Lower leg skin (tissue), 3 donors: ENCODE measurements at regions not wholly inside any gene's neighbourhood (a gene's known extent, or its start where the extent isn't known, plus 50 kb on each side); places are given as distances from the start of the nearest gene placed in this dataset.

Source experiments
- POLR2A ChIP-seq, 2 donors: fragments of 450-650 bp; IDR thresholded peaks; one replicate each; pipeline ENCODE4 v1.6.1; 2016 to 2017; ENCODE audit warnings: antibody characterized with exemption in 2 of 2, mild to moderate bottlenecking in 1 of 2, moderate library complexity in 1 of 2
- TF ChIP-seq, protein P1 (sequence below), 3 donors: fragments of 450-650 bp; IDR thresholded peaks; one replicate each; pipeline ENCODE4 v1.5.1; 2016; ENCODE audit warnings: antibody characterized with exemption in 3 of 3, mild to moderate bottlenecking in 3 of 3, moderate library complexity in 2 of 3

DNA sequence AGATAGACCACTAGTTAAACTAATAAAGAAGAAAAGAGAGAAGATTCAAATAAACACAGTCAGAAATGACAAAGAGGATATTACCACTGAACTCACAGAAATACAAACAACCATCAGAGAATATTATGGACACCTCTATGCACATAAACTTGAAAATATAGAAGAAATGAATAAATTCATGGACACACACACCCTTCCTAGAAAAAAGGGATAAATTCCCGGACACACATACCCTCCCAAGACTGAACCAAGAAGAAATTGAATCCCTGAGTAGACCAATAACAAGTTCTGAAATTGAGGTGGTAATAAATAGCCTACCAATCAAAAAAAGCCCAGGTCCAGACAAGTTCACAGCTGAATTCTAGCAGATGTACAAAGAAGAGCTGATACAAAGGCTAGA lies 187.9 kb downstream of the SEC23A start:
- no peak for TF ChIP-seq POLR2A (IDR thresholded peaks at IDR 0.05)
- TF ChIP-seq, protein P1, sequence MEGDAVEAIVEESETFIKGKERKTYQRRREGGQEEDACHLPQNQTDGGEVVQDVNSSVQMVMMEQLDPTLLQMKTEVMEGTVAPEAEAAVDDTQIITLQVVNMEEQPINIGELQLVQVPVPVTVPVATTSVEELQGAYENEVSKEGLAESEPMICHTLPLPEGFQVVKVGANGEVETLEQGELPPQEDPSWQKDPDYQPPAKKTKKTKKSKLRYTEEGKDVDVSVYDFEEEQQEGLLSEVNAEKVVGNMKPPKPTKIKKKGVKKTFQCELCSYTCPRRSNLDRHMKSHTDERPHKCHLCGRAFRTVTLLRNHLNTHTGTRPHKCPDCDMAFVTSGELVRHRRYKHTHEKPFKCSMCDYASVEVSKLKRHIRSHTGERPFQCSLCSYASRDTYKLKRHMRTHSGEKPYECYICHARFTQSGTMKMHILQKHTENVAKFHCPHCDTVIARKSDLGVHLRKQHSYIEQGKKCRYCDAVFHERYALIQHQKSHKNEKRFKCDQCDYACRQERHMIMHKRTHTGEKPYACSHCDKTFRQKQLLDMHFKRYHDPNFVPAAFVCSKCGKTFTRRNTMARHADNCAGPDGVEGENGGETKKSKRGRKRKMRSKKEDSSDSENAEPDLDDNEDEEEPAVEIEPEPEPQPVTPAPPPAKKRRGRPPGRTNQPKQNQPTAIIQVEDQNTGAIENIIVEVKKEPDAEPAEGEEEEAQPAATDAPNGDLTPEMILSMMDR (IDR thresholded peaks at IDR 0.05), result no peak
